HepG2 (cell line): ENCODE measurements at regions not wholly inside any gene's neighbourhood (a gene's known extent, or its start where the extent isn't known, plus 50 kb on each side); places are given as distances from the start of the nearest gene placed in this dataset.

Source experiments
- ATAC-seq: fragments of 200-7000 bp; cut with Tn5 transposase; 3 replicates; pipeline ENCODE4 v1.9.1; 2020; ENCODE audit warnings: mild to moderate bottlenecking, moderate library complexity
- BruUV-seq: library from RNA; stranded (reverse); fragments of 400-500 nt; replicated peaks from 2 replicates; lab custom pipeline; 2021; lab: Mats Ljungman, UMichigan
- CTCF ChIA-PET: fragments of 300-600 bp; formaldehyde crosslinking; extraction: SDS; loops from one replicate; lab custom pipeline; 2021; ENCODE audit warnings: low total read pairs, inconsistent platforms, low intra/inter-chr PET ratio; lab: Yijun Ruan, JAX
- POLR2A ChIA-PET: fragments of 350-600 bp; sonication (Branson Sonifier 250); formaldehyde crosslinking; loops from one replicate; lab custom pipeline; 2020; ENCODE audit warnings: antibody characterized with exemption, inconsistent platforms; lab: Yijun Ruan, JAX
- DNase-seq: peaks from one replicate; pipeline ENCODE4 v3.0.0-alpha.2; 2015; ENCODE audit warnings: low spot score
- FAIRE-seq: peaks from 3 replicates; lab custom pipeline; 2011; peaks lifted over from hg19 to GRCh38; lab: Jason Lieb, UNC
- H2AFZ ChIP-seq: one replicate; pipeline ENCODE4 v1.6.1; 2011; ENCODE audit warnings: low read length, inconsistent platforms
- H3K27ac ChIP-seq: fragments of 300-600 bp; 3 replicates; pipeline ENCODE4 v1.8.0; 2011; ENCODE audit warnings: mixed run types, mild to moderate bottlenecking, mixed read lengths, low read length, inconsistent platforms; ENCODE audit not compliant: insufficient read depth; ENCODE audit errors: extremely low read length
- H3K27me3 ChIP-seq, 2 experiments: fragments of 200-600 bp in 1 of 2; 2 replicates in 1 of 2; 3 replicates in 1 of 2; pipeline versions ENCODE4 v1.6.0 to v1.8.0; 2011; ENCODE audit warnings: low read length in 2 of 2, mild to moderate bottlenecking in 2 of 2, moderate library complexity in 2 of 2, inconsistent platforms in 1 of 2; ENCODE audit not compliant: insufficient read depth in 2 of 2, control insufficient read depth in 1 of 2
- H3K36me3 ChIP-seq, 2 experiments: fragments of 200-600 bp in 1 of 2; replicated peaks in 1 of 2; 2 replicates in 1 of 2; 3 replicates in 1 of 2; pipeline versions ENCODE4 v1.5.1 to v1.8.0; 2011; ENCODE audit warnings: low read length in 2 of 2, inconsistent platforms in 1 of 2; ENCODE audit not compliant: insufficient read depth in 2 of 2, control insufficient read depth in 1 of 2
- H3K4me1 ChIP-seq: 2 replicates; pipeline ENCODE4 v1.5.1; 2012; ENCODE audit warnings: low read length, inconsistent platforms; ENCODE audit not compliant: insufficient read depth
- H3K4me2 ChIP-seq: 2 replicates; pipeline ENCODE4 v1.6.0; 2011; ENCODE audit warnings: low read depth, low read length, inconsistent platforms
- H3K4me3 ChIP-seq, 3 experiments: fragments of 200-600 bp in 1 of 3; sonication (generic), shearing (Covaris generic) in 1 of 3; replicated peaks in 1 of 3; 2 replicates each; pipeline ENCODE4 v1.5.1; 2011 to 2016; ENCODE audit warnings: low read length in 3 of 3, inconsistent platforms in 2 of 3, low read depth in 2 of 3, mild to moderate bottlenecking in 2 of 3, control low read depth in 1 of 3, mixed read lengths in 1 of 3; ENCODE audit not compliant: insufficient read depth in 1 of 3
- H3K79me2 ChIP-seq: one replicate; pipeline ENCODE4 v1.6.1; 2011; ENCODE audit warnings: low read length, inconsistent platforms; ENCODE audit not compliant: insufficient read depth
- H3K9ac ChIP-seq: 2 replicates; pipeline ENCODE4 v1.6.0; 2011; ENCODE audit warnings: mild to moderate bottlenecking, low read depth, low read length, inconsistent platforms; ENCODE audit not compliant: insufficient read depth
- H3K9me3 ChIP-seq: 2 replicates; pipeline ENCODE4 v1.5.1; 2012; ENCODE audit warnings: mild to moderate bottlenecking, low read length
- H4K20me1 ChIP-seq: 2 replicates; pipeline ENCODE4 v1.6.0; 2011; ENCODE audit warnings: inconsistent platforms, mild to moderate bottlenecking, low read length, moderate library complexity; ENCODE audit not compliant: insufficient read depth
- HNRNPUL1 ChIP-seq: fragments of 200-400 bp; formaldehyde crosslinking; IDR thresholded peaks from 2 replicates; pipeline ENCODE4 v1.6.1; 2017; ENCODE audit warnings: low read depth, mild to moderate bottlenecking, low read length, moderate library complexity
- PRMT3 ChIP-seq: sonication (generic); formaldehyde crosslinking; IDR thresholded peaks from 2 replicates; pipeline ENCODE4 v1.8.1; 2022; ENCODE audit warnings: low read depth, mild to moderate bottlenecking, moderate library complexity, missing genetic modification reagents, borderline replicate concordance
- ZFP36L2 ChIP-seq: sonication (generic); formaldehyde crosslinking; IDR thresholded peaks from 2 replicates; pipeline ENCODE4 v1.4.0; 2020; ENCODE audit warnings: missing genetic modification reagents
- ZNF234 ChIP-seq: sonication (generic); formaldehyde crosslinking; conservative IDR thresholded peaks from 2 replicates; pipeline ENCODE4 v1.5.1; 2020; ENCODE audit warnings: mild to moderate bottlenecking, missing genetic modification reagents
- ZNF326 ChIP-seq: sonication (generic); formaldehyde crosslinking; IDR thresholded peaks from 2 replicates; pipeline ENCODE4 v1.4.0; 2020; ENCODE audit warnings: missing genetic modification reagents, borderline replicate concordance
- ZNF547 ChIP-seq: sonication (generic); formaldehyde crosslinking; IDR thresholded peaks from 2 replicates; pipeline ENCODE4 v1.5.1; 2020; ENCODE audit warnings: mild to moderate bottlenecking, missing genetic modification reagents
- ZNF761 ChIP-seq: sonication (generic); formaldehyde crosslinking; conservative IDR thresholded peaks from 2 replicates; pipeline ENCODE4 v1.4.0; 2020; ENCODE audit warnings: mild to moderate bottlenecking, missing genetic modification reagents
- WGBS: methylation state at CpG from one replicate; pipeline ENCODE4 v1.1.6; 2017; ENCODE audit warnings: low lambda C conversion rate; 5-methylcytosine and 5-hydroxymethylcytosine counted together
- in situ Hi-C: cut with HindIII; loops from 2 replicates; pipeline ENCODE4 v1.10.0; 2017; ENCODE audit warnings: low pct_unique_long_range_greater_than_20kb; ENCODE audit not compliant: extremely low pct_ligation_motif_present
- intact Hi-C: fragments of 100-400 bp; cut with micrococcal nuclease; formaldehyde crosslinking; loops from one replicate; pipeline ENCODE4 v1.10.0; 2022; ENCODE audit not compliant: unreplicated experiment
- TF ChIP-seq, protein P1 (sequence below): sonication (generic); formaldehyde crosslinking; conservative IDR thresholded peaks from 2 replicates; pipeline ENCODE4 v1.8.0; 2022; ENCODE audit warnings: mild to moderate bottlenecking, moderate library complexity, missing genetic modification reagents
- TF ChIP-seq, protein P2 (sequence below): sonication (generic); formaldehyde crosslinking; IDR thresholded peaks from 2 replicates; pipeline ENCODE4 v1.5.0; 2020; ENCODE audit warnings: mild to moderate bottlenecking, missing genetic modification reagents, borderline replicate concordance
- TF ChIP-seq, protein P3 (sequence below): IDR thresholded peaks from 2 replicates; pipeline ENCODE4 v1.6.1; 2016; ENCODE audit warnings: low read depth
- TF ChIP-seq, protein P4 (sequence below): fragments of 450-650 bp; IDR thresholded peaks from 2 replicates; pipeline ENCODE4 v1.6.1; 2017; ENCODE audit warnings: mild to moderate bottlenecking

DNA sequence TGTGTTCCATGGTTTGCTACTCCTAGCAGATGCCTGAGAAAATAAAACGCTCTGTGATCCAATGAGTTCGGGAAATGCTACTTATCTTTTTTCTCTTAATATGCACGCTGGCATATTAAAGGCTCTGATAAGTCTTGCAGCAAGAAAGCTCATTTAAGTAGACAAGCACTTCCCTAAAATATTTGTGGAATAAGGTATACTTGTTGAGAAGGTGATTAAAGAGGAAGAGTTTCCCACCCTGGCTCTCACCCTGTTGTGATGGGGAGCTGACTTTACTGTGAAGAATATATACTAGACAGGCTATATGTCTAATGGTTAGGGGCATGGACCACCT lies 279.4 kb downstream of the RPS24 start:
- Histone ChIP-seq H3K9ac (no peak overlapping the region), H3K36me3 (no peaks in the 10 kb centered on the region), H3K4me1 (no peaks in the 10 kb centered on the region), H2AFZ (no peak overlapping the region), H3K9me3 (no peaks in the 10 kb centered on the region), H3K79me2 (no peaks in the 10 kb centered on the region), H3K4me3 (no peak overlapping the region), H4K20me1 (no peaks in the 10 kb centered on the region), H3K4me2 (no peak overlapping the region), H3K27me3 (no peaks in the 10 kb centered on the region; a peak in 1 of 5 replicates), H3K27ac (no peak overlapping the region)
- no TSS peak for BruUV-seq
- WGBS: 49% methylated on average over 3 of the region's 3 CpGs
- no peak for ATAC-seq
- ChIA-PET POLR2A (no interaction called here), CTCF (no interaction called here)
- FAIRE-seq: no peak
- in situ Hi-C loops: no loop called here
- DNase-seq: no peak
- intact Hi-C loops: no loop called here
- TF ChIP-seq, protein P1, sequence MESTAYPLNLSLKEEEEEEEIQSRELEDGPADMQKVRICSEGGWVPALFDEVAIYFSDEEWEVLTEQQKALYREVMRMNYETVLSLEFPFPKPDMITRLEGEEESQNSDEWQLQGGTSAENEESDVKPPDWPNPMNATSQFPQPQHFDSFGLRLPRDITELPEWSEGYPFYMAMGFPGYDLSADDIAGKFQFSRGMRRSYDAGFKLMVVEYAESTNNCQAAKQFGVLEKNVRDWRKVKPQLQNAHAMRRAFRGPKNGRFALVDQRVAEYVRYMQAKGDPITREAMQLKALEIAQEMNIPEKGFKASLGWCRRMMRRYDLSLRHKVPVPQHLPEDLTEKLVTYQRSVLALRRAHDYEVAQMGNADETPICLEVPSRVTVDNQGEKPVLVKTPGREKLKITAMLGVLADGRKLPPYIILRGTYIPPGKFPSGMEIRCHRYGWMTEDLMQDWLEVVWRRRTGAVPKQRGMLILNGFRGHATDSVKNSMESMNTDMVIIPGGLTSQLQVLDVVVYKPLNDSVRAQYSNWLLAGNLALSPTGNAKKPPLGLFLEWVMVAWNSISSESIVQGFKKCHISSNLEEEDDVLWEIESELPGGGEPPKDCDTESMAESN (CRISPR knock-in tag): no peak
- TF ChIP-seq ZNF547 (CRISPR knock-in tag): no peak
- TF ChIP-seq, protein P2, sequence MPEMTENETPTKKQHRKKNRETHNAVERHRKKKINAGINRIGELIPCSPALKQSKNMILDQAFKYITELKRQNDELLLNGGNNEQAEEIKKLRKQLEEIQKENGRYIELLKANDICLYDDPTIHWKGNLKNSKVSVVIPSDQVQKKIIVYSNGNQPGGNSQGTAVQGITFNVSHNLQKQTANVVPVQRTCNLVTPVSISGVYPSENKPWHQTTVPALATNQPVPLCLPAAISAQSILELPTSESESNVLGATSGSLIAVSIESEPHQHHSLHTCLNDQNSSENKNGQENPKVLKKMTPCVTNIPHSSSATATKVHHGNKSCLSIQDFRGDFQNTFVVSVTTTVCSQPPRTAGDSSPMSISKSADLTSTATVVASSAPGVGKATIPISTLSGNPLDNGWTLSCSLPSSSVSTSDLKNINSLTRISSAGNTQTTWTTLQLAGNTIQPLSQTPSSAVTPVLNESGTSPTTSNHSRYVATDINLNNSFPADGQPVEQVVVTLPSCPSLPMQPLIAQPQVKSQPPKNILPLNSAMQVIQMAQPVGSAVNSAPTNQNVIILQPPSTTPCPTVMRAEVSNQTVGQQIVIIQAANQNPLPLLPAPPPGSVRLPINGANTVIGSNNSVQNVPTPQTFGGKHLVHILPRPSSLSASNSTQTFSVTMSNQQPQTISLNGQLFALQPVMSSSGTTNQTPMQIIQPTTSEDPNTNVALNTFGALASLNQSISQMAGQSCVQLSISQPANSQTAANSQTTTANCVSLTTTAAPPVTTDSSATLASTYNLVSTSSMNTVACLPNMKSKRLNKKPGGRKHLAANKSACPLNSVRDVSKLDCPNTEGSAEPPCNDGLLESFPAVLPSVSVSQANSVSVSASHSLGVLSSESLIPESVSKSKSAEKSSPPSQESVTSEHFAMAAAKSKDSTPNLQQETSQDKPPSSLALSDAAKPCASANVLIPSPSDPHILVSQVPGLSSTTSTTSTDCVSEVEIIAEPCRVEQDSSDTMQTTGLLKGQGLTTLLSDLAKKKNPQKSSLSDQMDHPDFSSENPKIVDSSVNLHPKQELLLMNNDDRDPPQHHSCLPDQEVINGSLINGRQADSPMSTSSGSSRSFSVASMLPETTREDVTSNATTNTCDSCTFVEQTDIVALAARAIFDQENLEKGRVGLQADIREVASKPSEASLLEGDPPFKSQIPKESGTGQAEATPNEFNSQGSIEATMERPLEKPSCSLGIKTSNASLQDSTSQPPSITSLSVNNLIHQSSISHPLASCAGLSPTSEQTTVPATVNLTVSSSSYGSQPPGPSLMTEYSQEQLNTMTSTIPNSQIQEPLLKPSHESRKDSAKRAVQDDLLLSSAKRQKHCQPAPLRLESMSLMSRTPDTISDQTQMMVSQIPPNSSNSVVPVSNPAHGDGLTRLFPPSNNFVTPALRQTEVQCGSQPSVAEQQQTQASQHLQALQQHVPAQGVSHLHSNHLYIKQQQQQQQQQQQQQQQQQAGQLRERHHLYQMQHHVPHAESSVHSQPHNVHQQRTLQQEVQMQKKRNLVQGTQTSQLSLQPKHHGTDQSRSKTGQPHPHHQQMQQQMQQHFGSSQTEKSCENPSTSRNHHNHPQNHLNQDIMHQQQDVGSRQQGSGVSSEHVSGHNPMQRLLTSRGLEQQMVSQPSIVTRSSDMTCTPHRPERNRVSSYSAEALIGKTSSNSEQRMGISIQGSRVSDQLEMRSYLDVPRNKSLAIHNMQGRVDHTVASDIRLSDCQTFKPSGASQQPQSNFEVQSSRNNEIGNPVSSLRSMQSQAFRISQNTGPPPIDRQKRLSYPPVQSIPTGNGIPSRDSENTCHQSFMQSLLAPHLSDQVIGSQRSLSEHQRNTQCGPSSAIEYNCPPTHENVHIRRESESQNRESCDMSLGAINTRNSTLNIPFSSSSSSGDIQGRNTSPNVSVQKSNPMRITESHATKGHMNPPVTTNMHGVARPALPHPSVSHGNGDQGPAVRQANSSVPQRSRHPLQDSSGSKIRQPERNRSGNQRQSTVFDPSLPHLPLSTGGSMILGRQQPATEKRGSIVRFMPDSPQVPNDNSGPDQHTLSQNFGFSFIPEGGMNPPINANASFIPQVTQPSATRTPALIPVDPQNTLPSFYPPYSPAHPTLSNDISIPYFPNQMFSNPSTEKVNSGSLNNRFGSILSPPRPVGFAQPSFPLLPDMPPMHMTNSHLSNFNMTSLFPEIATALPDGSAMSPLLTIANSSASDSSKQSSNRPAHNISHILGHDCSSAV: no peak
- TF ChIP-seq PRMT3 (CRISPR knock-in tag): no peak
- TF ChIP-seq, protein P3, sequence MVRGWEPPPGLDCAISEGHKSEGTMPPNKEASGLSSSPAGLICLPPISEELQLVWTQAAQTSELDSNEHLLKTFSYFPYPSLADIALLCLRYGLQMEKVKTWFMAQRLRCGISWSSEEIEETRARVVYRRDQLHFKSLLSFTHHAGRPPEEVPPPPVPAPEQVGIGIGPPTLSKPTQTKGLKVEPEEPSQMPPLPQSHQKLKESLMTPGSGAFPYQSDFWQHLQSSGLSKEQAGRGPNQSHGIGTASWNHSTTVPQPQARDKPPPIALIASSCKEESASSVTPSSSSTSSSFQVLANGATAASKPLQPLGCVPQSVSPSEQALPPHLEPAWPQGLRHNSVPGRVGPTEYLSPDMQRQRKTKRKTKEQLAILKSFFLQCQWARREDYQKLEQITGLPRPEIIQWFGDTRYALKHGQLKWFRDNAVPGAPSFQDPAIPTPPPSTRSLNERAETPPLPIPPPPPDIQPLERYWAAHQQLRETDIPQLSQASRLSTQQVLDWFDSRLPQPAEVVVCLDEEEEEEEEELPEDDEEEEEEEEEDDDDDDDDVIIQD (CRISPR knock-in tag): no peak
- no peak for TF ChIP-seq ZNF761
- TF ChIP-seq ZNF234 (CRISPR knock-in tag): no peak
- no peak for TF ChIP-seq ZNF326 (CRISPR knock-in tag)
- no peak for TF ChIP-seq HNRNPUL1
- no peak for TF ChIP-seq ZFP36L2 (CRISPR knock-in tag)
- TF ChIP-seq, protein P4, sequence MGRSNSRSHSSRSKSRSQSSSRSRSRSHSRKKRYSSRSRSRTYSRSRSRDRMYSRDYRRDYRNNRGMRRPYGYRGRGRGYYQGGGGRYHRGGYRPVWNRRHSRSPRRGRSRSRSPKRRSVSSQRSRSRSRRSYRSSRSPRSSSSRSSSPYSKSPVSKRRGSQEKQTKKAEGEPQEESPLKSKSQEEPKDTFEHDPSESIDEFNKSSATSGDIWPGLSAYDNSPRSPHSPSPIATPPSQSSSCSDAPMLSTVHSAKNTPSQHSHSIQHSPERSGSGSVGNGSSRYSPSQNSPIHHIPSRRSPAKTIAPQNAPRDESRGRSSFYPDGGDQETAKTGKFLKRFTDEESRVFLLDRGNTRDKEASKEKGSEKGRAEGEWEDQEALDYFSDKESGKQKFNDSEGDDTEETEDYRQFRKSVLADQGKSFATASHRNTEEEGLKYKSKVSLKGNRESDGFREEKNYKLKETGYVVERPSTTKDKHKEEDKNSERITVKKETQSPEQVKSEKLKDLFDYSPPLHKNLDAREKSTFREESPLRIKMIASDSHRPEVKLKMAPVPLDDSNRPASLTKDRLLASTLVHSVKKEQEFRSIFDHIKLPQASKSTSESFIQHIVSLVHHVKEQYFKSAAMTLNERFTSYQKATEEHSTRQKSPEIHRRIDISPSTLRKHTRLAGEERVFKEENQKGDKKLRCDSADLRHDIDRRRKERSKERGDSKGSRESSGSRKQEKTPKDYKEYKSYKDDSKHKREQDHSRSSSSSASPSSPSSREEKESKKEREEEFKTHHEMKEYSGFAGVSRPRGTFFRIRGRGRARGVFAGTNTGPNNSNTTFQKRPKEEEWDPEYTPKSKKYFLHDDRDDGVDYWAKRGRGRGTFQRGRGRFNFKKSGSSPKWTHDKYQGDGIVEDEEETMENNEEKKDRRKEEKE: no peak
